GM12874 (cell line): ENCODE measurements at regions not wholly inside any gene's neighbourhood (a gene's known extent, or its start where the extent isn't known, plus 50 kb on each side); places are given as distances from the start of the nearest gene placed in this dataset.

Source experiments
- CTCF ChIP-seq: IDR thresholded peaks from 2 replicates; pipeline ENCODE4 v1.5.1; 2011; ENCODE audit warnings: low read depth, mild to moderate bottlenecking, control low read depth, low read length, moderate library complexity; ENCODE audit not compliant: insufficient read depth

GRCh38 chr6:112477125-112477524 is 130.0 kb downstream of the RFPL4B start:
- TF ChIP-seq CTCF: no peak

- no peak for TF ChIP-seq CTCF
Observed at GRCh38 chr6:112478036-112478435, 130.9 kb downstream of the RFPL4B start.

- no peak for TF ChIP-seq CTCF
Observed at GRCh38 chr6:112480553-112480952, 133.4 kb downstream of the RFPL4B start.

- TF ChIP-seq CTCF: no peak
Observed at GRCh38 chr6:112481211-112481610, 134.1 kb downstream of the RFPL4B start.

- no peak for TF ChIP-seq CTCF
Observed at GRCh38 chr6:112482373-112482772, 135.2 kb downstream of the RFPL4B start.

- TF ChIP-seq CTCF: no peak
Observed at GRCh38 chr6:112485120-112485826, 138.1 kb downstream of the RFPL4B start.

- TF ChIP-seq CTCF: no peak
Observed at GRCh38 chr6:112485827-112486212, 138.7 kb downstream of the RFPL4B start.
